Effector memory CD4-positive, alpha-beta T cell (primary cell): ENCODE measurements at regions not wholly inside any gene's neighbourhood (a gene's known extent, or its start where the extent isn't known, plus 50 kb on each side); places are given as distances from the start of the nearest gene placed in this dataset.

Experiments
- DNase-seq, 3 donors: peaks; one replicate each; pipeline ENCODE4 v3.0.0-alpha.2; 2020
- H3K27ac ChIP-seq: 2 replicates; pipeline ENCODE4 v1.7.0; 2013; ENCODE audit warnings: mild to moderate bottlenecking, low read length, moderate library complexity; ENCODE audit not compliant: insufficient read depth, poor library complexity, severe bottlenecking
- H3K27me3 ChIP-seq: replicated peaks from 2 replicates; pipeline ENCODE4 v1.7.0; 2013; ENCODE audit warnings: mild to moderate bottlenecking, low read length; ENCODE audit not compliant: insufficient read depth, control insufficient read depth, poor library complexity, severe bottlenecking
- H3K36me3 ChIP-seq: 2 replicates; pipeline ENCODE4 v1.7.0; 2013; ENCODE audit warnings: mild to moderate bottlenecking, low read length, moderate library complexity; ENCODE audit not compliant: control insufficient read depth, insufficient read depth
- H3K4me1 ChIP-seq: 2 replicates; pipeline ENCODE4 v1.7.0; 2013; ENCODE audit warnings: low read length, mild to moderate bottlenecking; ENCODE audit not compliant: control insufficient read depth, insufficient read depth, poor library complexity, severe bottlenecking
- H3K4me3 ChIP-seq: 2 replicates; pipeline ENCODE4 v1.7.0; 2013; ENCODE audit warnings: low read length, low read depth, mild to moderate bottlenecking; ENCODE audit not compliant: insufficient read depth, poor library complexity, severe bottlenecking
- H3K9me3 ChIP-seq: 2 replicates; pipeline ENCODE4 v1.7.0; 2013; ENCODE audit warnings: mild to moderate bottlenecking, low read length, moderate library complexity; ENCODE audit not compliant: control insufficient read depth

DNA sequence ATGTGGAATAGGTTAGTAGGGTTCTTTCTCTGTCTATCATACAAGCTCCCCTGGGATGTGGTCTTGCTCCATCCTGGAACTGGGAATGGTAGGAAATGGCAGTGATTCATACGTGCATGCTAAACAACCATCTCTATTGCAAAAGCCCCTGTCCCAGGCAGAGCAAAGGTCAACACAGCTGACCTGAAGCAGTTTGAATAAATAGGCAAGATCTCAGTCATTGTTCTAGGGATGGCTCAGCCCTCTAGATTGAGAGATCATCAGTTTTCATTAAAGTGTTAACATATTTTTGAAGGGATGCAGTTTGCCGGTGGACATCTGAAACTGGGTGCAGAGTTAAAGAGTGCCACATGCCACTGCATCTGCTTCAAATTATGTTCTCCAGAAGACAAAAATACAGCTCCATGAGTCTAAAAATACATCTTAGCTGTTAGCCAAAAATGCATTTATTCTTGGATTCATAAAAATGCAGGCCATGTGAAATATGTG is 224.1 kb downstream of the ESM1 start:
- Histone ChIP-seq H3K4me3 (no peak overlapping the region), H3K9me3 (no peaks in the 10 kb centered on the region), H3K4me1 (peaks cover 8% of the 10 kb centered on the region), H3K27me3 (no peaks in the 10 kb centered on the region), H3K27ac (no peak overlapping the region), H3K36me3 (no peaks in the 10 kb centered on the region)
- no peak for DNase-seq

DNA sequence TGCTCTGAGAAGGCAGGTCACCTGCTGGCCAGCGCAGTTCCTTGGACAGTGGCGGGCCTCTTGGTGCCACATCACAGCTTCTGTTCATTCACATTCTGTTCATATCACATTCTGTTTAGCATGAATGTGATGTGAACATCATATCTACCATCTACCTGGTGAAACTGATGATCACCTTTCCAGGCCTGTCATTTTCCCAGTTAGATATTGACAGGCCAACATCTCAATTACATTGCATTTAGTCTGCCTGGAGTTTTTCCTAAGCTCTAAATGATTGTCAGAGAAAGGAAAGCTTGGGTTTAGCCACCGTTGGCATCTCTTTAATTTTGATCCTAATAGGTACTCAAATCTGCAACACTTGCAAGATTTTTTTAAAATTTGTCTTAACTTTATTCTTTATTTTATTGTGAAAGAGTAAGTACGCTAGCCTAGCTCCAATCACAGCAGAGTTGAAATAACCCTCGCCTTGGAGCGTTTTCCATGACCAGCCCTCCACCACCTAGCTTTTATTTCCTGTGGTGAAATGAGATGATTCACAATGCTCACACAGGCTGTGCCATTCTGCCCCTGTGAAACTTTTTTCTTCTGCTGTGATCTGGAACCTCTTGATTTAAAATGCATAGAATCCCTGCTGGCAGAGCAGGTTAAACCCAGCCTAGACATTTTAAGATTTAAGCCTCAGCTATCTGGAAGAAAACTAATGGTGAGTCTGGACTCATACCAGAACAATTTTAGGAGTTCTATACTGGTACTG is 225.0 kb downstream of the ESM1 start:
- no peak for DNase-seq
- Histone ChIP-seq H3K4me1 (peaks cover 11% of the 10 kb centered on the region), H3K27me3 (no peaks in the 10 kb centered on the region), H3K27ac (no peak overlapping the region), H3K9me3 (no peaks in the 10 kb centered on the region), H3K4me3 (no peak overlapping the region), H3K36me3 (no peaks in the 10 kb centered on the region)

DNA sequence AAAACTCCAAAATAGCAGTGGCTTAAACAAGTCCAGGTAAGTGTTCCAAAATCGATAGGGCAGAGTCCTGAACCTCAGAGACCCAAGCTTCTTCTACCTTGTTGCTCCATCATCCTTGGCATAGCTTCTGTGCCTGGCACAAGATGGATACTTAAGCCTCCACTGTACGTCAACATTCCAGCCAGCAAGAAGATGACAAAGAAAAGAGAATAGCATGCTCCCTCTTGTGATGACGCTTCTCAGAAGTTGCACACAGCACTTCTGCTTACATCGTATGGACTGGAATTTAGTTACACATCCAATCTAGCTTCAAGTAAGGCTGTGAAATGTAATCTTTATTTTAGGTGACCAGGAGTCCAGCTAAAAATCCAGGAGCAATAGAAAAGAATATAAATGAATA is 227.4 kb downstream of the ESM1 start:
- Histone ChIP-seq H3K27me3 (no peaks in the 10 kb centered on the region), H3K4me1 (peaks cover 11% of the 10 kb centered on the region), H3K27ac (no peak overlapping the region), H3K4me3 (no peak overlapping the region), H3K36me3 (no peaks in the 10 kb centered on the region), H3K9me3 (no peaks in the 10 kb centered on the region)
- no peak for DNase-seq

DNA sequence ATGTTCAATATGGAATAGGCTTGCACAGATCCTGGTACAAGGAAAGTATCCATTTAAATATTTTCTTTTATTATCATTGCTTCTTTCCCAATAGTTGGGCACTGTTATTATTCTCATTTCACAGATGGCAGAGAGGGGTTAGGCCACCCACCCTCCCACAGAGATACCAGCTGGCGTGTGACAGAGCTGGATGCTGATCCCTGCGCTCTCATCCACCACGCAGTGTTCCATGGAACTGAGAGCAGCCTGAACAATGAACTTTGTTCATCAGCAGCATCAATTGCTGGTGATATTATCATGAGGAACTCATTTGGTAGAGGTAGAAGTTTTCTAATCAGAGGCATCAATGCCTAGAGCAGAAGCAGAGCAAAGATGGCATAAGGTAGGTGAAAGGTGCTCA is 227.9 kb downstream of the ESM1 start:
- DNase-seq, result no peak
- H3K4me1 ChIP-seq, result peaks cover 11% of the 10 kb centered on the region
- no peaks in the 10 kb centered on the region for H3K9me3 ChIP-seq
- no peaks in the 10 kb centered on the region for H3K36me3 ChIP-seq
- H3K27me3 ChIP-seq, result no peaks in the 10 kb centered on the region
- no peak overlapping the region for H3K4me3 ChIP-seq
- H3K27ac ChIP-seq, result no peak overlapping the region

DNA sequence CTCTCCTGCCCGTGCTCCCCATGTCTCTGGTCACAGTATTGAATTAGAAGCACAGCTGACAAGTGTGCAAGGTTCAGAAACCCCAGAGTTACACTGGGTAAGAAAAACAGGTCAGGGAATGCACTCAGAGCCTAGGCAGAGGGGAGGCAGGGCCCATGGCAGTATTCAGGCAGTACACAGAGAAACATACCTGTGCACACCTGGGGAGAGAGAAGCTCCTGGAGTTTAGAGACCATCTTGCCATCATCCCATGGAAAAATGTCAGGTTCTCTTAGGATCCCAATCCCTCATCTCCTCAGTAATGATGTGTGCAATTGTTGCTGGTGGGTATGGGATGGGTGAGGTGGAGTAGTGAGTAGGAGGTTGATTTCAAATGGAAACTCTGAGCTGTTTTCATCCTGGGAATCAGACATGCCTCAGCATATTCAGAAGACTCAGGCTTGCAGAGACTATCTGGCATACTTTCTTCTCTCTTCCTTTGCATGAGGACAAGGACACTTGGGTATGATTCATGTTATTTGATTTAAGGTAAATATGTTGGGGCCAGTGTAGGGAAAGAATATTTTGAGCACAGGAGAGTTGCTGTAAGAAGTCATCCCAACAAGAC is 228.5 kb downstream of the ESM1 start:
- DNase-seq, result no peak
- Histone ChIP-seq H3K4me3 (no peak overlapping the region), H3K9me3 (no peaks in the 10 kb centered on the region), H3K27me3 (no peaks in the 10 kb centered on the region), H3K4me1 (peaks cover 11% of the 10 kb centered on the region), H3K36me3 (no peaks in the 10 kb centered on the region), H3K27ac (no peak overlapping the region)

DNA sequence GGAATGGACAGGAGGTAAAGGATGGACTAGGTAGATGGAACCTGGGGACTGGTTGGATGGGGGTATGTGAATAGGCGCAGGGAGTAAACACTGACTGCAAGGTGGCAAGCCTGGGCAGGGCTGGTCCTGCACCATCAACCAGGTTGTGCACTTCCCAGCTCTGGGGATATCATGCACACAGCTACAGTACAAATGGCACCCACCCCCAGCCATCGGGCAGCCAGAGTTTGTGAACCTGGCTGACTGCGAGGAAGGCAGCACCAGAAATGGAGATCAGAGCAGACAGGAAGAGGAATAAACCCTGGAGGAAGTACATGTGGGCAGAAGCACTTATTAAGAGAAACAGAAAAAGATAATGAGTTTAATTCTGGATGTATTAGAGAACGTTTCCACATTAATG is 229.1 kb downstream of the ESM1 start:
- peaks cover 11% of the 10 kb centered on the region for H3K4me1 ChIP-seq
- DNase-seq, result no peak

DNA sequence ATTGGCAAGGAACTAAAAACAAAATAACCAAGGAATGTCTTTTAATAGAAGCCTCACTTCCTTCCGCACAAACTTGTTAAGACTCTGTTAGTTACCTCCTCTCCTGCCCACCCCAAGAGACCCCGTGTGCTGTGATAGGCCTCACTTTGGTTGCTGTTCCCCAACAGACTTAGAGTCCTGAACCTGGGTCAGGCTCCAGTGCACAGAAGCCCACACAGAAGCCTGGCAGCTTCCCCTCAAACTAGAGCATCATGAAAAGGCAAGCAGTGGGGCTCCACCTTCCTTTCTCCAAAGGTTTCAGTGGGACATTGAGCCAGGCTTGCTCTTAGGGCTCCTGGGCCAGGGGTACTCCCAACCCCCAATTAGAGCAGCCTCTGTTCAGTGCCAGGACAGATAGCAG is 230.5 kb downstream of the ESM1 start:
- H3K36me3 ChIP-seq, result no peaks in the 10 kb centered on the region
- H3K27me3 ChIP-seq, result no peaks in the 10 kb centered on the region
- no peaks in the 10 kb centered on the region for H3K9me3 ChIP-seq
- peaks cover 11% of the 10 kb centered on the region for H3K4me1 ChIP-seq
- no peak overlapping the region for H3K27ac ChIP-seq
- H3K4me3 ChIP-seq, result no peak overlapping the region
- no peak for DNase-seq

More for the DNA sequence above, 229.1 kb downstream of the ESM1 start:
- H3K27ac ChIP-seq, result no peak overlapping the region
- H3K4me3 ChIP-seq, result no peak overlapping the region
- H3K27me3 ChIP-seq, result no peaks in the 10 kb centered on the region
- H3K36me3 ChIP-seq, result no peaks in the 10 kb centered on the region
- H3K9me3 ChIP-seq, result no peaks in the 10 kb centered on the region

DNA sequence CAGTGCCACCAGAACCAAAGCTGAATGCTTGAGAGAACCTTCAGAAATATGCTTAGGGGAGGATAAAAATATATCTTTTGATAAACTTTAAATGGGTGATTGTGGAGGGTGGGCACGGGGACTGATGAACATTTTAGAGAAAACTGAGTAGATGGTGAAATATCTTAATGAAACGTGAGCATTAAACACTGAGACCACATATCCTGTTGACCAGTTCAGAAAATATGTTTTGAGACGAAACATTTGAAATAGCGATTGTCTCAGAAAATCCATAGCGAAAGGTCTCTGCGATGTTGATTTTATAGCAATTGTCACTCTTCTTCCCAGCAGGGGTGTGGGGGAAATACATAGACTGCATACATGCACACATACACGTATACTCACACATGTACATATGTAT is 231.0 kb downstream of the ESM1 start:
- no peaks in the 10 kb centered on the region for H3K27me3 ChIP-seq
- no peak overlapping the region for H3K27ac ChIP-seq
- H3K36me3 ChIP-seq, result no peaks in the 10 kb centered on the region
- no peak for DNase-seq
- no peak overlapping the region for H3K4me3 ChIP-seq
- H3K4me1 ChIP-seq, result peaks cover 11% of the 10 kb centered on the region
- no peaks in the 10 kb centered on the region for H3K9me3 ChIP-seq

DNA sequence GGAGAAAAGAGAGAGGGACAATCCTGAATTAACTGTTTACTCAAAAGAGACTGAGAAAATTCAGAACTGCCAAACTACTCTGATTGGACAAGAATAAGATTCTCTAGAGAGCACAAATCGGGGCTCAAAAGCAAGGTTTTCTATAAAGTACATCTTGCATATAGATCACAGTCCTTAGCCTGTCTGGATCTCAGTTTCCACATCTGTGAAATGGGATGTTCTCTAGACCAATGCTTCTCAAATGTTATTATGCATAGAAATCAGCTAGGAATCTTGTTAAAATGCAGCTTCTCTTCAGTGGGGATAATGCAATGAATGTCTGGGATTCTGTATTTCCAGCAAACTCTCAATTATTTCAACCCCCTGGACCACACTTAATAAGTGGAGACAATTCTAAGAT is 231.6 kb downstream of the ESM1 start:
- no peaks in the 10 kb centered on the region for H3K27me3 ChIP-seq
- H3K4me1 ChIP-seq, result peaks cover 11% of the 10 kb centered on the region
- no peak overlapping the region for H3K4me3 ChIP-seq
- H3K9me3 ChIP-seq, result no peaks in the 10 kb centered on the region
- H3K27ac ChIP-seq, result no peak overlapping the region
- H3K36me3 ChIP-seq, result no peaks in the 10 kb centered on the region
- DNase-seq, result no peak

DNA sequence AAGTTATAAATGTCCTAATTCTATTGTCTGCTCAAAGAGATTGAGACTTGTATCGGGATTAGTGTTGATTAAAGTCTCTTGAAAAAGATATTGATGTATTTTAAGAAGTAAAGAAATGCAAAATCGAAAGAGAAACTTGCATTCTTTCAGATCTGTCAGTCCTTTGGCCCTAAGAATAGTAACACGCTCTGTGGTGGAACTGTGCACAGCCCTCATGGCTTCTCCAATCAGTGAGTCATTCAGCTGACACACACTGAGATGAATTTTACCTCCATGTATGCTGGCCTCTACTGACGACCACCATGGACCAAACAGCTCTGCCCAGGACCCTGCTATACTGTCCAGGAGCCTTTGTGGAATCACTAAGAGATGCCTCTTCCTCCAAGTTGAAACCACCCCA is 232.4 kb downstream of the ESM1 start:
- H3K4me1 ChIP-seq, result peaks cover 11% of the 10 kb centered on the region
- no peaks in the 10 kb centered on the region for H3K36me3 ChIP-seq
- H3K9me3 ChIP-seq, result no peaks in the 10 kb centered on the region
- DNase-seq, result no peak
- H3K4me3 ChIP-seq, result no peak overlapping the region
- no peak overlapping the region for H3K27ac ChIP-seq
- H3K27me3 ChIP-seq, result no peaks in the 10 kb centered on the region
